HG03521 (cell line): ENCODE measurements at regions not wholly inside any gene's neighbourhood (a gene's known extent, or its start where the extent isn't known, plus 50 kb on each side); places are given as distances from the start of the nearest gene placed in this dataset.

Source experiments
- ATAC-seq: cut with Tn5 transposase; IDR thresholded peaks from one replicate; pipeline ENCODE4 v1.9.1; 2021; ENCODE audit warnings: mild to moderate bottlenecking, moderate library complexity; ENCODE audit not compliant: unreplicated experiment

DNA sequence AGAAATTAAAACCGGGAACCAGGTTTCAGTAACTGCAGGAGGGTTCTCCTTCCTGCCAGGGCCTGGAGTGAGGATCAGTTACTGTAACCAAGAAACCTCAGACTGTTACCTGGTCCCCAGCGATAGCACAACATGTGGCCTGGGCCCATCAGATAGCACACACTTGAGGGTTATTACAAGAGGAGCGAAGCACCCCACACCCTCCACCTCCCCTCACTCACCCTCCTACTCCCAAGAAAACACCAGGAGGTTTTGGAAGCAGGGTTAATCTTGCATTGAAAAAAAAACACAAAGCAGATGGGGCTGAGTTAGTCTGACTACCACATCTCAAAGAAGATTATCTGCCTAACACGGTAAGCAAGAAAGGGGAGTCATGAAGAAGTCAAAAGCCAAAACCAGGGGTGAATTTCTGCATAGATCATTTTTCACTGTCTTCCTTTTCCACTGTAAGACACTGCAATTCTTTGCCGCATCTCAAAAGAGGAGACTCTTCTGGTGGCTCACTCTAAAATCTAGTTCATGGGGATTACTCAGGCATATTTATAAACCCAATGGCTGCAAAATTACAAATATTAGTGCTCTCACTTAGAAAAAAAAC is 75.9 kb upstream of the DOCK9 start:
- no peak for ATAC-seq

DNA sequence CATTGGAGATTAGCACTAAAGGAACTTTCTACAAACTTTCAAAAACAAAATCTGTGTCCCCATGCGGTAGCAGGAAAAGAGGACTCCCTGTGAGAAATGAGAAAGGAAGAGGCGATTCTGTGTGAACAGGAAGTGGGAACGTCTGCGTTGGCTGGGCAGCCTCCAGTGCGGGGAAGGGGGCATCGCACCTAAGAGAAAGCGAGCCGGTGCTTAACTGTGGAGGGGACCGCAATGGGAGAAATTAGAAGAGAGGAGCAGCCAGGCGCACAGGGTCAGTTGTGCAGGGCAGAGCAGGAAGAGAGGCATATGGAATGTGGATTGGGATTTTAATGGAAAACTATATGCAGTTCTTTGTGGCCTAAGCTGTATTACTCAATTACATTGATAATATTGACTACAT is 77.4 kb upstream of the DOCK9 start:
- no peak for ATAC-seq

DNA sequence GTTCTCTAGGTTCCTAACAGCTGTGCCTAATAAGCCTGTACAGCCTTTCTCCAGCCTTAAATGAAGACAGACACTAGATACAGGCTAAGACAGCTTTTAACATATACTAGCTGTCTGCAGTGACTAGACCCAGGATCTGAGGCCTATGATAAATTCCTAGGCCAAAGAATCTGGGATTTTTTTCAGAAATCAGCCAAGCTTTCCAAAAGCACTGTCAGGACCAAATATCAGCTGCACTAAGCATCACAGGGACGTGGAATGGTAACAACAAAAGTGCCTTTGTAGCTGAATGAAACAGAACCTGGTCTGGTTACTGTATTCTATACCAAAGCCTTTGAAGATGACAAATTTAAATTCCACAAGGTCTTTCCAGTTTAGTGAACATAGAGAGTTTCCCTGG is 77.9 kb upstream of the DOCK9 start:
- ATAC-seq = no peak

DNA sequence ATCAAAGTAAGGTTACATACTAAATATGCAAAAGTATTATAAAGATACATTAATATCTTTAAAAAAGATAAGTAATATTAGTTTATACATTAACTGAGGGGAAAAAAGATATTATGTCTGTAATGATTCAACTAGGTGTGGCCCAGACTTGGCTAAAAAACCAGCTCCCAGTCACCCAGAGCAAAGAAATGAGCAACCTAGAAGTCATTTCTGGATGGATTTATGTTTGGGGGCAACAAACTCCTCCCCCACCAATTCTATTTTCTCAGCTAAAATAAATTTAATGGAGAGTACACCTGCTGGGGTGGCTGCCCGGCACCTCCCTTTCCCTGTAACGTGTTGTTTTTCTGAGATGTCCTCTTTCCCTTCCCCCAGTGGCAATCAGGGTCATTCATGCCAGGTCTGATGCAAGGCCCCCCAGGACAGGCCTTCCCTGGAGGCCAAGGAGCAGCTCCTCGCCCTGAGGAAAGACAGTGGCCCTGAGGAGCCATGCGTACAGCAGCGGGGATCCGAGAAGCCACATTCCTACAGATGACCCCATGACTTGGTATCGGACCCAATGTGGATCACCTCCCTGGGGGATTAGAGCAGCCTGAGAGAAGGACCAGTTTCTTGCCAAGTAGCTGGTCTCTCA is 78.6 kb upstream of the DOCK9 start:
- ATAC-seq = no peak

DNA sequence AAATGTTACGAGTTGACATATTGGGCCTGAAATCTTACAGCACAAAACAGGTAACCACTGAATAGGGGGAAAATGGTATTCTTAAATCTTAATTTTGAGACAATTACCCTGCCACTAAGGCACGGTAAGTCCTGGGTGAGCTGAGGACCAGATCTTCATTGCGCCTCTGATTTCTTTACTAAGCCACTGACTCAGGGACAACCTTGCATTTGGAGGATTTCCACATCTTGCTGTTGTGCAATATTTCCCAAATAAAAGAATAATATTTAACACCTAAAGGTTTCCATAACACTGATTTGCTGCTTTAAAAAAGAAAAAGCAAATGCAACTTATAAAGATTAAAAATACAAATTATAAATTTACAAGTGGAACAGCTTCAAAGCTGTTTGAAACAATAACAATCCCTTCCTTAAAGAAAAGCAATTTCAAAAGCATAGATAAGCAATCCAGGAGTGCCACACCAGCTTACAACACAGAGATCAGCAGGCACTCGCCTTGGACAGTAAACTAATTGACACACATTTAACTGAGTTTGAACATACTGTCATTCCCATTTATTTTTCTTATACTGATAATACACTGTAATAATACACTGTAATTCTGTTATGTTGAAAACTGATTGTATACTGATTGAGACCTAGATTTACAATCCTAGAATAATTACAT is 79.6 kb upstream of the DOCK9 start:
- no peak for ATAC-seq

DNA sequence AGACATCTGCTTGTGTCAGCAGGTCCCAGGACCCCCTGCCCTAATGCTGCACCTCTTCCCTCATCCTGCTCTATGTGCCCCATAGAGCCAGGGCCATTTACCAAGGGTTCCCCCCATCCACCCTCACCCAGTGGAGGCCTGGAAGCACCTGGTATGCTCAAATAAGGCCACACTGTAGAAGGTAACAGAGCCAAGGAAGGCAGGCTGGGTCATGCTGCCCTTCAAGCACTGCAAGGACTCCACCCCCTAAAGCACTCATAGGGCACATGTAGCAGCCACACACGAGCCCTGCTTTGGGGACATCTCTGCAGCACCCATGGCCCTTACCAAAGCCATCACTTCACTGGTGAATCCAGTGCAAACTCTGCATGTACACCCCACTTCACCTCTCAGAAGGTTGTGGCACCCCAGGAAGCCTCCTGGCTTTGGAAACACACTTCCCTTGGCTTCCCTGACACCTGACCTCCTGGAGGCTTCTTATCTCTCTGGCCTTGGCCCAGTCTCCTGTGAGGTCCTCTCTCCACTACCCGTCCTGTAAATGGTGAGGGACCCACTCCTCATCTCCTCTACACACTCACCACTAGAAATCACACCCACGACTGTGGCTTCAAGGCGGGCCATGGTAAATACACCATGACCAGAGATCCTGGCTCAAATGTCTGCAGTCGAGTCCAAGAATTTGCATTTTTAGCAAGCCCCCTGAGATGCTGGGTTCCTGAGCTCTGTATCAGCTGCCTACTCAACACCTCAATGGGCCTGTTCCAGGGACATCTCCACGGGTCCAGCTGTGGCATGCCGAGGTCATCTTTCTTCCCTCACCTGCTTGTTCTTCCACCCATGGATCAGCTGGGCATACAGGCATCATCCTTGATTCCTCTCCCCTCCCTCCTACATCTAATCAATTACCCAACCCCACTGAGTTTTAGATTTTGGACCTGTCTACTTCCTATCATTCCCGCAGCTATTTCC is 80.9 kb upstream of the DOCK9 start:
- ATAC-seq = no peak

DNA sequence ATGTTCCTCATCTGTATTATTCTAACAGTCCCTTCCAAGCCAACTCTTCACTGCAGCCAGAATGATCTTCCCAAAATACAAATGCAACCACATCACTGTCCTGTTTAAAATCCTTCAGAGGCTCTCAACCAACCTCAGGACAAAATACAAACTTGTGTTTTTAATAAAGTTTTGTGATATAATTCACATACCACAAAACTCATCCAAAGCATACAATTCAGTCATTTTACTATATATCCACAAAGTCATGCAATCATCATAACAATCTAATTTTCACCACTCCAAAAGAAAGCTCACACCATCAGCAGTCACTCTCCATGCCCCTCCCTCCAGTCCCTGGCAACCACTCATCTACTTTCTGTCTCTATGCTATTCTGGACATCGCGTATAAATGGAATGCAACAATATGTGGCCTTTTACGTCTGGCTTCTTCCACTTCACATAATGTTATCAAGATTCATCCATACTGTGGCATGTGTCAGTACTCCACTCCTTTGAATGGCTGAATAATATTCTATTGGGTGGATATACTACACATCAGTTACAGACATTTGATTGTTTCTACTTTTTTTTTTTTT is 81.7 kb upstream of the DOCK9 start:
- ATAC-seq = no peak

DNA sequence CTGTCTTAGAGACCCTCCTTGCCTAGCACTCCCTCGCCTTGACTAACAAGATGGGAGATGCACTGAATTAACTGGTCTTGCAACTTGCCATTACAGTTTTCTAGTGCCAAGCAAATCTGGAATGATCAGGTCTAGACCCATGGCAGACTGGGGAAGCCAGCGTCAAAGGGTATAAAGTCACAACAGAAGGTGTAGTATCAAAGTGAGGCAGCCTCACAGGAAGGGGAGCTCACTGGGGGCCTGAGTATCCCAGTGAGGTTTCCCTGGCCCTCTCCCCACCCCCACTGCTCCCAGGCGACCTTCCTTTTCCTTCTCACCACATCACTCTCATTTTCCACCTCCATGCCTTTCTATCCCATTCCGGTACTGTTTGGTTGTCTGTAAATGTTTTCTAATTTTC is 83.5 kb upstream of the DOCK9 start:
- ATAC-seq = no peak

DNA sequence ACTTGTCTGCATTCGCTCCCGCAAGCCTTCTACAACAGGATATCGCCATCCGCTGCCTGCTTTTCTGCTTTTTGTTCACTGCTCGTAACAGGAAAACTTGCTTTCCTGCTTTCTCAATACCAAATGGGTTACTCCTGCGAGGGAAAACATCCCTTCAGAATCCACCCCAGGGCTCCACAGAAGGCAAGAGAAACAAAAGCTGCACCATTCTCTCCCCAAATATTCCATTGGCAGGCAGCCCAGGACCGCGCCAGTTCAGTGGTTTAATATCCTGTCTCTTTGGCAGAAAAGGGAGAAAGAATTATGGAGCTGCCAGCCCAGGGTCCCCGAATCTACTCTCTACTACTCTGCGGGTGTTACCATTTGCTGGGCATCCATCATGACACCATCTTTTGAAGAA is 84.7 kb upstream of the DOCK9 start:
- ATAC-seq = no peak

DNA sequence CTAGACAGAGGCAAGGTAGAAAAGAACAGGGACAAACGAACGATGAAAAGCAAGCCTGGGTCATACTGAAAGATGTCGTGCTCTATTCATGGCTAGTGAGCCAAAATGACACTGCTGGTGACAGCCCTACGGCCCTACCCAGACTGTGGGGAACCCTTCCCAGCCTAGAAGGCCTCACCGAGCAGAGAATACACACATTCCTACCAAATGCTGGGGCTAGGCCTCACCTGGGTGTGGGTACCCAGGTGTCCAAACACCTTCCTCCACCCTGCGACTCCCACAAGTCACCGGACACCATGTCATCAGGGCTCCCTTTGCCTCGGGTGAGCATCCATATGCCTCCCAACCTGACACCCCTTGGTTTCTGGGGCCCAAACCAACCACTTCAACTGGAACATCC is 85.3 kb upstream of the DOCK9 start:
- ATAC-seq = no peak

DNA sequence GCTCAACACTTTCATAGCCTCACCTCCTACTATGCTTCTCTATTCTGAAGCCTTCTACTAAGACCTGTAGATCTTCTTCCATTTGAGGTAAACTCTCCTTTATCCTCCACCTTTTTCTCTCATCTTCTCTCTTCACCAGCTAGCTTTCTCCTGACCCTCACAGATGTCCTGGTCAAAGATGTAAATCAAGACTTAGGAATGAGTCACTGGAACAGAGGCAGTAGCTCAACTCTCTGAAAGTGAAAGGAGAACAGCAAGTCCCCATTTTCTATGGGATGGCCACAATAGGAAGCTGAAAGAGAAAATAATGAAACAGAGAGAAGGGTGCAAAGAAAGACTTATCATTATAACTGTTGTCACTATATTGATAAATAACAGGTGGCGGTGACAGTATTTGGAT is 86.1 kb upstream of the DOCK9 start:
- ATAC-seq = no peak

DNA sequence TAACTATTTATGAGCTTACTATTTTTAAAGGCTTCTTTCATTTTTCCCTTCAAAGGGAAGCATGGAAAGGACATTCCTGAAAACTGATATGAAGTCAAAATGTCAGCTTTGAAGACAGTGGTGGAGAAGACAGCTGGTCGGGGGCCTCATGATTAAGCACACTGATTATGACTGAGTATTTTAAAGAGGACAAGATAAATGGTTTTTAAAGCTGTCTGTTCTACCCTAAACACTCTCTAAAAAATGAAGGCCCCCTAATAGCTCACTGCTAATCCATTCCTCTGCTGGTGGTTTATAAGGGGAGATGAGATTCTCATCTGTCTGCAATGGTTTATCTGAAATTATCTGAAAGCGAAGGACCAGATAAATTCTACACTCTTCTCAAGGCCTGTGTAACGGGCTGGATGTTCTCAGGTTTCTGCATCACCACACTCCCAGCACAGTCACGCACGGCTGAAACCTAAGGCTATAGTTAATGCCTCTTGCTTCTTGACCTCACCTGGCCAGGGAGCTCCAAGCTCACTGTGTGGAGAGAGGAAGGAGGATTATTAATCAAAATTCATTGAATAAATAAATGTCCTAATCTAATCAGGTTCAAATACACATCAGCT is 86.9 kb upstream of the DOCK9 start:
- no peak for ATAC-seq

DNA sequence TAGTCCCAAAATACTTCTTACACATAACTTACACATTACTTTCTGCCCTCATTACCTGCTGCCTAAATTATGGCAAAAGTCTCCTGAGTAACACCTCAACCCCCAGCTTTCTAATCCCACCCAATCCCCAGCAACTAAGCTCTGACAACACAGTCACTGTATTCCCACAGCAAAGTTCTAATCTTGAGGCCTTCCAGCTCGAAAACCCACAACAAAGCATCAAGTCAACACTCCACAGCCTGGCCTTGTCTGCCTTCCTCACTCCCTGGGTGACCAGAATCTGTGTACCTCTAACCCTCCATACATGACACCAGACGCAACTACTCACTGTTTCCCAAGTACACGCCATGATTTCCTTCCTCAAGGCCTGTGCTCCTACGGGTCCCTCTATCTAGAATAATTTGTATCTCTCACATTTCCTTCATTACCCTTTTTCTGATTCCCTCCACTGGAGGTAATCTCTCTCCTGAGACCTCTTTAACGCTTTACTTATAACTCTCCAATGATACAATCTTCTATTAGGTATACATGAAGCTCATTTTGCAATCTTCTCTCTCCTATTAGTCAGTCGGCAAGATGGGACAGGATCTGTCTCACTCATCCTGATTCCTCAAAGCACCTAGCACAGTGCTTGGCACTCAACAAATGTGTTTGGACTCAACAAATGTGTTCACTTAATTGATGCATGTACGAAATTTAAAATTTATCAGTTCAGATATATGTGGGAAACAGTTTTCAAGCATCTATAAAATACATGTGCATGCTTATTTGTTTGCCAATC is 87.6 kb upstream of the DOCK9 start:
- no peak for ATAC-seq

DNA sequence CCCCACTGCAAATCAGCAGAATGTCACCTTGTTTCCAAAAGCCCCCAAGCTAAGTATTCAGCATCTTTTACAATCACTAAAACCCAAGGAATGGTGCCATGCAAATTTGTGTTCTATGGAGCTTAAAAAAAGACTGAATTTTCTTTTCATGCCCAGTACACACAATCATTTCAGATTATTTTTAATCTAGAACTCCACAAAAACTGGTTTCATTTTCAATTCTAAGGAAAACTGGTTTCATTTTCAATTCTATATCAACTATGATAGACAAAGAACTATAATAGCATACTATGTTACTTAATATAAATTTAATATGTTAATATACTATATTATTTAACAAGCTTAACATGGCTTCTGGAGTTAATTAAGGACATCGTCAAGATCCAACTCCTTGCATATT is 88.4 kb upstream of the DOCK9 start:
- no peak for ATAC-seq

DNA sequence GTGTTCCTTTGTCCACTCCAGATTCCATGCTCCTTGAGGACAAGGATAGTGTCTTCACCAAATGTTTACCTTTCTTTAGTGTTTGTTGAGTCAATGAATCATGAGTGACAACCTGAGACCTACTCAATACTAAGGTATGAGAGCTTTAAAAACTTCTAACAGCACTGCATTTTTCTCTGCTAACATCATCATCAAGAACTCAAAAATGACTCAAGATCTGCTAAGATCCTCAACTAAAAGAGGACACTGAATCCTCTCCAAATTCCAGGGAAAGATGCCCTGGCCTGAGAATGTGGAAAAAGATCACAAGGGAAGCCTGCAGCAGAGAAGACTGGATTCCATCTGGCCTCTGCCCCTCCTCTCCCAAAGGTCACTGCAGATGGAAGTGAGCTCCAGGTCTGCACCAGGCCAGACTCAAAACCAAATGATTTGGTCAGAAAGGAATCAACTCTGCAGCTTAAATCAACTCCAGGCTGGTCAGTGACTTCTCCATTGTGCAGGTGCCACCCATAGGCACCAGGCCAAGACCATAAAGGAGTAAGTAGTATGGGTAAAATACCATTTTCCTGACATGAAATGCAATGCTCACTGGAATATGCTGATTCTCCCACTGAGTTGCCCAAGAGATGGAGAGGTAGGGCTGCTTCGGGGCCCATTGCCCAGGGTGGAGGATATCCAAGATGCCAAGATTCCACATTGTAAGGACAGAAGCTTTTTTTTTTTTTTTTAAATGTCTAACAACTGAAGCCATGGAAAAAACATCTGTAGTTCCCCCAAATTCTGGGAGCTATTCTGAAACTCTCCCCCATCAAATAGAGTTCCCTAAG is 89.5 kb upstream of the DOCK9 start:
- no peak for ATAC-seq

DNA sequence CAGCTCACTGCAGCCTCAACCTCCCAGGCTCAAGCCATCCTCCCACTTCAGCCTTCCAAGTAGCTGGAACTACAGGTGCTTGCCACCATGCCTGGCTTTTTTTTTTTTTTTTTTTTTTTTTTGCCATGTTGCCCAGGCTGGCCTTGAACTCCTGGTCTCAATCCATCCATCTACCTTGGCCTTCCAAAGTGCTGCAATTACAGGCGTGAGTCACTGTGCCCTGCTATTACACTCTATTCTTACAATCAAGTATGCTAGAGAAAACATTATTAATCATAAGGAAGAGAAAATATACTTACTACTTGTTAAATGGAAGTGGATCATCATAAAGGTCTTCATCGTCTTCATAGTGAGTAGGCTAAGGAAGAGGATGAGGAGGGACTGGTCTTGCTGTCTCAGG is 93.3 kb upstream of the DOCK9 start:
- ATAC-seq = no peak

DNA sequence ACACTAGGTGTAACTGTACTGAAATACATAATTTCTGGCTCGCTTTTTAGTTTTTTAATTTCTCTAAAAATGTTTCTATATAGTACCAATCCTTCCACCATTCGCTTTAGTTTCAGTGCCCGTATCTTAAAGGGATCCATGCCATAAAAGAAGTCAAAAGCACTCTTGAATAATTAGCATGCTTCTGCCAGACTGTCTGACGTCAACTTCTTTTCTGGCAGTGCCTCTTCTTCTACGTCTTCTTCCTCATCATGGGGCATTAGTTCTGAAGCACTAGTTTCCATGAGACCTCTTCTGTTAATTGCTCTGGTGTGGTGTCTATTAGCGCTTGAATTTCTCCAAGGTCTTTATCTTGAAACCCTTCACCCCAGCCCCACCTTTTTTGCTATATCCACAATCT is 93.8 kb upstream of the DOCK9 start:
- no peak for ATAC-seq

DNA sequence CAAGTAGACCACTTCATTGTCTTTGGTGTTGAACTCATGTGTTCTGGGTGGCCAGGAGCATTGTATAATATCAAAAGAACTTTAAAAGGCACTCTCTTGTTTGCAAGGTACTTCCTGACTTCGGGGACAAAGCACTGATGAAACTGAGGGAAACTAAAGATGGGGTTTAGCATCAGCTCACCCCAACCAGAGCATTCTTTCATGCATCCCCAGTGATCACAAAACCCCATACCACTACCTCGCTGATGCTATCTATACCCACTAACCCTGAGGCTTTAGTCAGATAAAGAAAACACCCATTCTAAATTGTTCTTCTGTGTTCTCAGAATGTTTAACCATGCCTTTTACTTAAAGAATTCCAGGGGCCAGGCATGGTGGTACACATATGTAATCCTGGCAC is 94.5 kb upstream of the DOCK9 start:
- ATAC-seq = no peak

DNA sequence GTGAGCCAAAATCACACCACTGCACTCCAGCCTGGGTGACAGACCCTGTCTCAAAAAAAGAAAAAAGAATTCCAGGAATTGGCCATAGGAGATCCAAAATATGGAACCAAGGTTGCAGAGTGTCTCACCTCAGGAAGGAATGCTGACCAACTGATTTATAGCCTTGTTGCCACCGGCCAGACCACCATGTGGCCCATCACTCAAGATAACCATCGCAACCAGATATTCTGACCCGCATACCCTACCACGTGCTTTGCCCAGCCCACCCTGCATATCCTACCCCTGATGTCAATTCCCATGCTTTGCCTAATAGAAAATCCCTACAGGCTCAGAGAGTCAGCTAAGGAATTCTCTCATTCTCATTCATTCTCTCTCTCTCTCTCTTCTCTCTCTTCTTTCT is 95.1 kb upstream of the DOCK9 start:
- no peak for ATAC-seq
